ENCODE measurements at regions not wholly inside any gene's neighbourhood (a gene's known extent, or its start where the extent isn't known, plus 50 kb on each side); places are given as distances from the start of the nearest gene placed in this dataset.

- TF ChIP-seq CHD7 (IDR thresholded peaks at IDR 0.05; ENCODE audit: low read depth, low read length) (no peak), NCOA1 (IDR thresholded peaks at IDR 0.05; ENCODE audit: low read depth) (no peak), ESRRA (IDR thresholded peaks at IDR 0.05; ENCODE audit: borderline replicate concordance, low read depth) (no peak), ZNF408 (CRISPR knock-in tag; IDR thresholded peaks at IDR 0.05; ENCODE audit: low read depth) (no peak), XRCC5 (IDR thresholded peaks at IDR 0.05; ENCODE audit: low read depth, low read length) (no peak), KLF16 (IDR thresholded peaks at IDR 0.05) (no peak), ILF3 (IDR thresholded peaks at IDR 0.05; ENCODE audit: borderline replicate concordance) (no peak), ETV6 (IDR thresholded peaks at IDR 0.05; ENCODE audit: borderline replicate concordance in 1 of 2, low read depth in 2 of 2, low read length in 1 of 2) (no peak), ETV6 (CRISPR knock-in tag; IDR thresholded peaks at IDR 0.05; ENCODE audit: borderline replicate concordance) (no peak), IFI16 (CRISPR knock-in tag; IDR thresholded peaks at IDR 0.05) (no peak)
These were observed 321.1 kb downstream of the PIK3C3 start (continued) for GRCh38 chr18:42275949-42276730.
